HG03064 (cell line): ENCODE measurements at regions not wholly inside any gene's neighbourhood (a gene's known extent, or its start where the extent isn't known, plus 50 kb on each side); places are given as distances from the start of the nearest gene placed in this dataset.
"Not testable (repeated sequence)": the region's sequence is repeated elsewhere in the genome, so short reads cannot be mapped to it uniquely, and the experiment has no call there.

Source experiments
- ATAC-seq: cut with Tn5 transposase; IDR thresholded peaks from one replicate; pipeline ENCODE4 v1.9.1; 2021; ENCODE audit warnings: low read depth; ENCODE audit not compliant: unreplicated experiment

DNA sequence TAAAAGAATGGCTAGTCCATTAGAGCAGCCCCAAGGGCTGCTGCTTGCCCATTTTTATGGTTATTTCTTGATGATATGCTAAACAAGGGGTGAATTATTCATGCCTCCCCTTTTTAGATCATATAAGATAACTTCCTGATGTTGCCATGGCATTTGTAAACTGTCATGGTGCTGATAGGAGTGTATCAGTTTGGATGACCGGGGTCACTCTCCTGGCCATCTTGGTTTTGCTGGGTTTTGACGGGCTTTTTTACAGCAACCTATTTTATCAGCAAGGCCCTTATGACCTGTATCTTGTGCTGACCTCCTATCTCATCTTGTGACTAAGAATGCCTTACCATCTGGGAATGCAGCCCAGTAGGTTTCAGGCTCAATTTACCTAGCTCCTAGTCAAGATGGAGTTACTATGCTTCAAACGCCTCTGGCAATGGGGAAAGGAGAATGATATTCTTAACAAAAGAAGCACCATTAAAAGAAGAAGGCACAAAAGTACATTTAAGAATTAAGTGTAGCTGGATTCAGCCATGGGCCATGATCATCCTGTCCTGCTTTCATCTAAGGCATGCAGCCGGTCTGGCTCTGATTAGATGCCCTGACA is 1156.0 kb downstream of the PCDH9 start:
- no peak for ATAC-seq

DNA sequence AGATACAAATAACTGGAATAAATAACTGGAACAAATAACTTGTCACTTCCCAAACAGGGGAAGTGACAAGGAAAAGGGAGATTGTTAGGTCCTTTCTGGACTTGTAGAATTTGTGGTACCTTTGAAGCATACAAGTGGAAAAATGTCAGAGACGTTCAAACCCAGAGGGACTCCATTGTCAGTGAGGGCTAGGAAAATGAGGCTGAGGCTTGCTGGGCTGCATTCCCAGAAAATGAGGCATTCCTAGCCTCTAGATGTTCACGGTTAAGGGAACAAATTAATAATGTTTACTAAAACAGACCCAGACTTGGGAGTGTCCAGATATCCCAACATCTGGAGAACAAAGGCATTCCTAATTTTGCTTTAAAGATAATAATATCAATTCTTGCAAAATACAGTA is 1158.0 kb downstream of the PCDH9 start:
- not testable (repeated sequence) for ATAC-seq

DNA sequence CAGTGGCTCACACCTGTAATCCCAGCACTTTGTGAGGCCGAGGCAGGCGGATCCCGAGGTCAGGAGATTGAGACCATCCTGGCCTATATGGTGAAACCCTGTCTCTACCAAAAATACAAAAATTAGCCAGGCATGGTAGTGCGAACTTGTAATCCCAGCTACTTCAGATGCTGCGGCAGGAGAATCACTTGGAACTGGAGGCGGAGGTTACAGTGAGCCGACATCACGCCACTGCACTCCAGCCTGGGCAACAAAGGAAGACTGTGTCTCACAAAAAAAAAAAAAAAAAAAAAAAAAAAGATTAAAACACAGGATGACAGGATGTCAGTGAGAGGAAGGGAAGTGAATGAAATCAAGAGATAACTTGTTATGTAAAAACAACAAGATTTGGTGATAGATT is 1158.5 kb downstream of the PCDH9 start:
- ATAC-seq: no peak

GRCh38 chr13:66071029-66071428 is 1159.1 kb downstream of the PCDH9 start:
- no peak for ATAC-seq

GRCh38 chr13:66069570-66069969 is 1160.6 kb downstream of the PCDH9 start:
- ATAC-seq: no peak

GRCh38 chr13:66068683-66069082 is 1161.5 kb downstream of the PCDH9 start:
- ATAC-seq: no peak

GRCh38 chr13:66048888-66049287 is 1181.2 kb downstream of the PCDH9 start:
- no peak for ATAC-seq

GRCh38 chr13:66040506-66040905 is 1189.6 kb downstream of the PCDH9 start:
- no peak for ATAC-seq

DNA sequence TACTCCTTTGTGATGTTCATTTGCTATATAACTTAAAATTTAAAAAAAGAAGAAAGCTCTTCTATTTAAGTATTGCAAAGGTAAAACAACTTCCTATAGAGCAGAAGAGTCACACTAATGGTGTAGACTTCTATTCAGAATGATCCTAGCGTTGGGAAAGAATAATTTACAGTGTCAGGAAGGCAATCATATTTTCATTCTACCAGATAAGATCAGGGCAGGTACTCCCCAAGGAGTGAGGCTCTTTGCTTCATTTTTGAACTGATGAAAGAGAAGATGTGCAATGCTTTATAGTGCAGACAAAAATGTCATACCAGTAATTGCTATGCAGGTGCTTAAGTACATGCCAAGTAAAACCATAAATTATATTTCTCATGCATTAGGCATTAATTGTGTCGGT is 1193.0 kb downstream of the PCDH9 start:
- no peak for ATAC-seq

- no peak for ATAC-seq
These were observed 1193.5 kb downstream of the PCDH9 start for GRCh38 chr13:66036636-66037035.

DNA sequence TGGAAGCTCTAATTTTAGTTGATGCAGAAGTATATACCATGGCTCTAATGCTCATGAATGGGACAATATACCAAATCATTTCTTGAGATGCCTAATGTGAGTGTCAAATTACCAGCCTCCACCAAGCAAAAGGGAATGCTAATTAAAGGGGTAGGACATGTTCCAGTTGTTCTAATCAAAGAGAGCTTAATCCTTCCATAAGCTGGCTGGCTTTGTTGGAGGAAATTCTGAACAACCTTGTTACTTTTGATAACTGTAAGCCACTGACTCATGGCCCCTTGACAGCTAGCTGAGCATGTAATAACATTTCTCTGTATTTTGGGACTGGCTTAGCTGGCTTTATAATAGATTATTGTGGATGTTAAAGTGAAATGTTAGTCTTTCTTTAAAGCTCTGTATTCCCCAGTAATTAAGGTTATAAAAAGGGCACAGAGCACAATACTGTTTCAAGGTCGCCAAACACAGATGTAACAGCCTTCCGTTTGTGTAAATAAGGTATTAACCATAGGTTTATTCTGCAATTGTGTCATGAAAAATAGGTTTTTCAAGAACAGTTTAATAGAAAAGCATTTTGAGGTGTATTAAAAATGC is 1194.0 kb downstream of the PCDH9 start:
- ATAC-seq: no peak

DNA sequence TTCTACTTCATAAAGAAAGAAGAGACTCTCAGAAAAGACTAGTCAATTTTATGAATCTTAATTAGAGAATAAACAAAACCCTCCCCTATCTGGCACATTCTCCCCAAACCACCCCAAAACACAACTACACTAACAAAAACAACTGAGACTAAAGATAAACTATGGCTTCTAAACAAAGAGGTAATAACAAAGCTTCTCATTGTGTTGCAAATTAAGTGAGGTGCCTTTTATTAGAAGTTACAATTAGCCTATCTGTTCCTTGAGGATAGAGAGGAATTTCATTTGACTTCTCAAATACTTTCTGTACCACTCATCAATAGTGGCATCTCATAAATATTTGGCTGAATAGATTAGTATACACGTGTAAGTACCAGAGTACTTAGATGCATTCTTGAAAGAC is 1196.2 kb downstream of the PCDH9 start:
- ATAC-seq: no peak

DNA sequence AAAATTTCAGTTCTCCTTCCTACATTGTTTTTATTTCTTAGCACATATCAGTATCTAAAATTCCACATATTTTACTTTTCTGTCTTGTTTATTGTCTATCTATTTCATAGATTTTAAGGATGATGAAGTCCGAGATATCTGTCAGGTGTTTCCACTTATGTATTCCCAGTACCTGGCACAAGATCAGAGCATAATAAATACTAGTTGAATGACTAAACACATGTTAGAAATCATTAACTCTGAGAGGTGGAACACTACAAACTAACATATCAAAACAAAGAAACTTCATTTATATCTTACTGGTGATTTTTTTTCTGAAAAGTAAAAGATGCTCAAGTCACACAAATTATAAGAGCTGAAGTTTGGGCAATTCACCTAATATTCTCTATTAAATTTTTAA is 1208.3 kb downstream of the PCDH9 start:
- ATAC-seq: no peak

DNA sequence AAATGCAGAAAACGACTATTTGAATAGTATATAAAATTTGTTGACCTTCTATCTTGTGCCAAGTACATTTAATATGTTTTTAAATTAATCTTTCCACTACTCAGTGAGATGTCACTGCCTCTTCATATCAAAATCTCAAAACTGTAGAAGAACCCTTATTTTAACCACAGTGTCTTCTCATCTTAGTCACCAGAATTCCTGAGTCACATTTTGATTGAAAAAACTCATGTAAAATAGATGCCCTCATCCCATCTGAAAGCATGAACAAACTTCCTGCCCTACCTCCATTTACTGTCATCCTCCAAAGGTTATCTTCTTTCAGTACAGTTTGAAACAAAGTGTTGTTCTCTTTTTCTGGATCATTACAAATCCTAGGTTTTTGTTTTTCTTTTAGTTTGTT is 1215.4 kb downstream of the PCDH9 start:
- ATAC-seq: no peak

DNA sequence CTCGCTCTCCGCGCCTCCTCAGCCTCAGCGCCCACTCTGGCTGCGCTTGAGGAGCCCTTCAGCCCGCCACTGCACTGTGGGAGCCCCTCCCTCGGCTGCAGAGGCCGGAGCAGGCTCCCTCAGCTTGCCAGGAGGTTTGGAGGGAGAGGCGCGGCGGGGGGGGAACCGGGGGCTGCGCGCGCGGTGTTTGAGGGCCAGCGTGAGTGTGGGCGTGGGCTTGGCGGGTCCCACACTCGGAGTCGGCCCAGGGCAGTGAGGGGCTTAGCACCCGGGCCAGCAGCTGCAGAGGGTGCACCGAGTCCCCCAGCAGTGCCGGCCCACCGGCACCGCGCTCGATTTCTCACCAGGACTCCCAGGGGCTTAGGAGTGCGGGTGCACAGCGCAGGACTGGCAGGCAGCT is 1220.9 kb downstream of the PCDH9 start:
- ATAC-seq: no peak

- ATAC-seq: no peak
These were observed 1226.6 kb downstream of the PCDH9 start for GRCh38 chr13:66003558-66003957.

DNA sequence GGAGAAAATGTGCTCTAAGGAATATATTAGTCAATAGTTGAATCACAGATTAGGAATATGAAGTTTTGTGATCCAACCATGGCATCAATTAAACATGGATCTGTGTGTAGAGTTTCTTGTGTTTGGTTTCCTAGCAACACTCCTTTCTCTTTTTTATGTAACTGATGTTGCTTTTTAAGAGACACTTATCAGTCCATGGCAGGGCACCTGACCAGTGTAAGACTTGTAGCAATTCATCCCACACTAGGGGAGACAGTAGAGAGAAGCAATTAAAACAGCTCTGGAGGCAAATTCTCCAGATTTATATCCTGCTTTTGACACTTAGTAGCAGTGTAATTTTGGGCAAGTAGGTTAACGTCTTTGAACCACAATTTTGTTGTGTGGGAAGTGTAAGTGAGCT is 1229.0 kb downstream of the PCDH9 start:
- no peak for ATAC-seq

DNA sequence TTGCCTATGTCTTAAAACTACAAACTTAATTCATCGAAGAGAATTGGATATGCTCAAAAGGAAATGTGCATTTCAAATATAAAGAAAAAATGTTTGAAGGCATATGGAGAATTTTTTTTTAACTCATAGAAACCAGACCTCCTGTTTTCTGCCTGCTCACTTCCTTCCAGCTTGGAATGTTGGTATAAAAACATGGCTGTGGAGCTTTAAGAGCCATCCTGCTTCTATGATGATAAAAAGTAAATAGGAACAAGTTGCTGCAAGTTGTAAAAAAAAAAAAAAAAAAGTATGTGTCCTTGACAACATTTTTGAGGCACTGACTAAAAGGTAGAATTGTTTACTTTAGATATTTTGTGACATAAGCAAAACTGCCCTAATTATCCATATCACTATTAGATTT is 1230.7 kb downstream of the PCDH9 start:
- no peak for ATAC-seq

GRCh38 chr13:65990684-65991083 is 1239.5 kb downstream of the PCDH9 start:
- ATAC-seq: no peak

DNA sequence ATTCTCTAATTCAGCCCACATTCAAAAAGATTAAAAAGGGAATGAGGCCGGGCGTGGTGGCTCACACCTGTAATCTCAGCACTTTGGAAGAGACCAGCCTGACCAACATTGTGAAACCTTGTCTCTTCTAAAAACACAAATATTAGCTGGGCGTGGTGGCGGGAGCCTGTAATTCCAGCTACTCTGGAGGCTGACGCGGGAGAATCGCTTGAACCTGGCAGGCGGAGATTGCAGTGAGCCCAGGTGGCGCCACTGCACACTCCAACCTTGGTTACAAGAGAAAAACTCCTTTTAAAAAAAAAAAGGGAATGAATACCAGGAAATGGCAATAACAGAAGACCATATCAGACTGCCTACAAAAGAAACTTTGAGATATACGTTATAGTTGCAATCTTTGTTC is 1244.5 kb downstream of the PCDH9 start:
- ATAC-seq: no peak

- no peak for ATAC-seq
These were observed 1252.6 kb downstream of the PCDH9 start for GRCh38 chr13:65977525-65977924.

DNA sequence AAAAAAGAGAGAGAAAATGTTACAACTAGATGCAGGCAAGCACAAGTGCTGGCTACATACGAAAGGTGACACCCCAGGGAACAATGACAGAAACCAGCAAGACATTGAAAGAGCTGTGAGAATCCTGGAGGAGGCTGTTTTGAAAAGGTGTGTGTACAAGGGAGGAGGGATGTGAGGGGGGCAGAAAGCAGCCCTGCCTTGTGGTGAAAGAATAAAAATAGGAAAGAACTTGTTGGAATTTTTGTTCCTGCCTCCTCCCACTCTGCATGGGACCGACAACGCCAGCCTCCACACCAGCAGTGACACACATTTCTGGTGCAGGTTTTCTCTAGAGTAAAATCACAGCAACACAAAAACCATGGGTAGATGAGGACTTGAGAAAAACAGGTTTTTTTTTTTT is 1258.6 kb downstream of the PCDH9 start:
- no peak for ATAC-seq

DNA sequence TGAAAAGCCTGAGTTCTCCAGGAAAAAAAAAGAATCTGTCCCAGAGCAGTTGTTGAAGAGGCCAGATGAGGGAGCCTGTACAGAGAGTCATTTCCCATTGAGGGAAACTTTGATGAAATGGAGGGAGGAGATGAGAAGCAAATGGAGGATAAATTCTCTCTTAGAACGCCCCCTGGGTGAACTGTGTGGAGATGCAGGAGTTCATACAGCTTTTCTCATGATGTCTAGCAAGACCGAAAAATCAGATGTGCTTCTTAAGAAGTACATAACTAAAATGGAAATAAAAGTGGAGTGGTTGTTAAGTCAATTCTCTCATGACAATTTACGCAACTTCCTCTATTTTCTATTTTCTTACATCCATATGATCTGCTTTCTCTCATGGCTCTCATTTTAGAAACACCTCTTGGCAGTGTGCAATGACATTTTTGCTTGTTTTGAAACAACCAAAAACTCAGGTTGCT is 1263.1 kb downstream of the PCDH9 start:
- ATAC-seq: no peak
